ENCODE measurements at regions not wholly inside any gene's neighbourhood (a gene's known extent, or its start where the extent isn't known, plus 50 kb on each side); places are given as distances from the start of the nearest gene placed in this dataset.

DNA sequence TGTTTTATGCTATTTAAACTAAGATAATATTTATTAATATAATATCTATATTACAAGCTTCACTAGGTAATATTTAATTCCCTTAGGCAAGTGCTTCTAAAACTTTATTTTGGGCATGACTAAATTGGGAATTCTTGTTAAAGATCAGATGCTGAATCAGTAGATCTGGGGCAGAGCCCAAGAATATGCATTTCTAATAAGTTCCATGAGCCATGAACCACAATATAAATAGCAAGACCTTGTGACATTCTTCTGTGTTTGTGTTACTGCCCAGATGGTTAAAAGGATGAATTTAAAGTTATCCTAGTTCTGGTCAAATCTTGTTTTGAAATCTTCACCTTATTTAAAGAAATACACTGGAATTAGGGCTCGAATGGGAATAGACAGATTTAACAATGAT is 258.4 kb upstream of the CACNA2D1 start:
- TF ChIP-seq, protein P1, sequence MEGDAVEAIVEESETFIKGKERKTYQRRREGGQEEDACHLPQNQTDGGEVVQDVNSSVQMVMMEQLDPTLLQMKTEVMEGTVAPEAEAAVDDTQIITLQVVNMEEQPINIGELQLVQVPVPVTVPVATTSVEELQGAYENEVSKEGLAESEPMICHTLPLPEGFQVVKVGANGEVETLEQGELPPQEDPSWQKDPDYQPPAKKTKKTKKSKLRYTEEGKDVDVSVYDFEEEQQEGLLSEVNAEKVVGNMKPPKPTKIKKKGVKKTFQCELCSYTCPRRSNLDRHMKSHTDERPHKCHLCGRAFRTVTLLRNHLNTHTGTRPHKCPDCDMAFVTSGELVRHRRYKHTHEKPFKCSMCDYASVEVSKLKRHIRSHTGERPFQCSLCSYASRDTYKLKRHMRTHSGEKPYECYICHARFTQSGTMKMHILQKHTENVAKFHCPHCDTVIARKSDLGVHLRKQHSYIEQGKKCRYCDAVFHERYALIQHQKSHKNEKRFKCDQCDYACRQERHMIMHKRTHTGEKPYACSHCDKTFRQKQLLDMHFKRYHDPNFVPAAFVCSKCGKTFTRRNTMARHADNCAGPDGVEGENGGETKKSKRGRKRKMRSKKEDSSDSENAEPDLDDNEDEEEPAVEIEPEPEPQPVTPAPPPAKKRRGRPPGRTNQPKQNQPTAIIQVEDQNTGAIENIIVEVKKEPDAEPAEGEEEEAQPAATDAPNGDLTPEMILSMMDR (IDR thresholded peaks at IDR 0.05), result no peak
- no peak for TF ChIP-seq EP300 (IDR thresholded peaks at IDR 0.05)
- TF ChIP-seq POLR2A (IDR thresholded peaks at IDR 0.05), result no peak
